SK-N-SH (cell line): ENCODE measurements at regions not wholly inside any gene's neighbourhood (a gene's known extent, or its start where the extent isn't known, plus 50 kb on each side); places are given as distances from the start of the nearest gene placed in this dataset.

Experiments
- CHD2 ChIP-seq: fragments of 150-350 bp; IDR thresholded peaks from 2 replicates; pipeline ENCODE4 v1.6.1; 2018; ENCODE audit warnings: low read length; ENCODE audit not compliant: partially characterized antibody
- CTCF ChIP-seq: fragments of 200-600 bp; sonication (generic); IDR thresholded peaks from 2 replicates; pipeline ENCODE4 v1.6.1; 2017; ENCODE audit warnings: antibody characterized with exemption, mild to moderate bottlenecking, moderate library complexity
- FOSL2 ChIP-seq: IDR thresholded peaks from 2 replicates; pipeline ENCODE4 v1.4.0; 2012; ENCODE audit warnings: low read depth, mild to moderate bottlenecking, moderate library complexity, borderline replicate concordance
- FOXM1 ChIP-seq: IDR thresholded peaks from 2 replicates; pipeline ENCODE4 v1.4.0; 2012; ENCODE audit warnings: low read depth, mild to moderate bottlenecking
- GABPA ChIP-seq: IDR thresholded peaks from 2 replicates; pipeline ENCODE4 v1.4.0; 2012; ENCODE audit warnings: low read depth, mild to moderate bottlenecking
- JUND ChIP-seq: IDR thresholded peaks from 2 replicates; pipeline ENCODE4 v1.4.0; 2012
- PBX3 ChIP-seq: IDR thresholded peaks from 2 replicates; pipeline ENCODE4; 2012
- POLR2AphosphoS5 ChIP-seq: IDR thresholded peaks from 2 replicates; pipeline ENCODE4 v1.6.1; 2012; ENCODE audit warnings: low read depth, low read length
- RAD21 ChIP-seq: IDR thresholded peaks from 2 replicates; pipeline ENCODE4 v1.6.1; 2012; ENCODE audit warnings: mild to moderate bottlenecking, low read length
- TAF1 ChIP-seq: IDR thresholded peaks from 2 replicates; pipeline ENCODE4 v1.6.1; 2012; ENCODE audit warnings: low read depth, mild to moderate bottlenecking, low read length, moderate library complexity, borderline replicate concordance
- YY1 ChIP-seq: IDR thresholded peaks from 2 replicates; pipeline ENCODE4 v1.4.0; 2012; ENCODE audit warnings: low read depth, mild to moderate bottlenecking

GRCh38 chr22:47587861-47588577 lies 825.6 kb downstream of the TBC1D22A start:
- no peak for TF ChIP-seq POLR2AphosphoS5
- no peak for TF ChIP-seq JUND
- no peak for TF ChIP-seq PBX3
- no peak for TF ChIP-seq FOSL2
- TF ChIP-seq CTCF, result no peak
- no peak for TF ChIP-seq TAF1
- TF ChIP-seq CHD2, result no peak
- TF ChIP-seq FOXM1, result no peak
- no peak for TF ChIP-seq RAD21
- TF ChIP-seq YY1, result no peak
- no peak for TF ChIP-seq GABPA
